SK-N-SH treated with all-trans-retinoic acid at 6 μM for 48 hours (cell line): ENCODE measurements at regions not wholly inside any gene's neighbourhood (a gene's known extent, or its start where the extent isn't known, plus 50 kb on each side); places are given as distances from the start of the nearest gene placed in this dataset.

Source experiments
- CREB5 ChIP-seq: fragments of 250-450 bp; sonication (Bioruptor Pico); IDR thresholded peaks from 2 replicates; pipeline ENCODE4 v1.5.1; 2020; ENCODE audit warnings: low read depth, mild to moderate bottlenecking, moderate library complexity
- ZFP3 ChIP-seq: fragments of 250-450 bp; sonication (Bioruptor Pico); IDR thresholded peaks from 2 replicates; pipeline ENCODE4 v1.5.0; 2020; ENCODE audit warnings: mild to moderate bottlenecking, moderate library complexity
- ZFP30 ChIP-seq: fragments of 450-650 bp; formaldehyde crosslinking; IDR thresholded peaks from 2 replicates; pipeline ENCODE4 v1.5.0; 2022; ENCODE audit warnings: mild to moderate bottlenecking, moderate library complexity
- ZNF70 ChIP-seq: fragments of 450-650 bp; formaldehyde crosslinking; IDR thresholded peaks from 2 replicates; pipeline ENCODE4 v1.5.0; 2020; ENCODE audit warnings: mild to moderate bottlenecking, moderate library complexity

GRCh38 chr13:102510072-102510471 lies 86.7 kb upstream of the TPP2 start:
- TF ChIP-seq ZNF70 (CRISPR knock-in tag) (no peak), ZFP3 (CRISPR knock-in tag) (no peak), ZFP30 (CRISPR knock-in tag) (no peak), CREB5 (CRISPR knock-in tag) (no peak)
